IPS DF 19.7 (cell line): ENCODE measurements at regions not wholly inside any gene's neighbourhood (a gene's known extent, or its start where the extent isn't known, plus 50 kb on each side); places are given as distances from the start of the nearest gene placed in this dataset.
A peak's percentile ranks its signal among the peaks of the same experiment; 100 is the strongest.
"Not testable (repeated sequence)": the region's sequence is repeated elsewhere in the genome, so short reads cannot be mapped to it uniquely, and the experiment has no call there.

Source experiments
- DNase-seq: peaks from one replicate; pipeline ENCODE4 v3.0.0-alpha.2; 2013; ENCODE audit warnings: low read depth, low spot score

DNA sequence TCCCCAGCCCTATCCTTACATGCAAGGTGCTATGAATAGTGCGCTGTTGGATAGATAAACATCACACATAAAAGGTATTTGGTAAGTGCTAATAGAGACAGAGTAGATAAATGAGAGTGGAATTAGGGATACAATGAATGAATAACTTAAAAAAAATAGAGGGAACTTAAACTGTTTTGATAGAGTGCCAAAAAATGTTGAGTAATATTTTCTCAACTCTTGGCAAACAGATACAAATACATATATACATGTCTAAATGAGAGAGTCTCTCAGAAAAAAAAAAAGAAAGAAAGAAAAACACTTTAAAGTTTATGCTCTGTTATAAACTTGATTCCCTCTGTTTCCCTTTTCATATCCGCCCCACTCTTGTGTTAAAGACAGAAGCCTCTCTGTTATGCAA lies 667.4 kb downstream of the ROBO2 start:
- DNase-seq: no peak

DNA sequence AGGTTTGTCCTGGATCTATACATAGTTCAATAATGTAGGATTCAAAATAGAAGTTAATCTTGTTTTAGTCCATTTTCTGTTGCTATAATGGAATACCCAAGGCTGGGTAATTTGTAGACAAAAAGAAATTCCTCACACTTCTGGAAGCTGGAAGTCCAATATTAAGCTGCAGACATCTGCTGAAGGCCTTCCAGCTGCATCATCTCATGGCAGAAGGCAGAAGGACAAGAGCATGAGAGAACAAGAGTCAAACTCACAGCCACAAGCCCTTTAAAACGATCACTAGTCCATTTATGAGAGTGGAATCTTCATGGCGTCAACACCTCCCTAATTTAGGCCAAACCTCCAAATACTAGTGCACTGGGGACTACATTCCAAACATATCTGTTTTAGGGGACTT lies 669.3 kb downstream of the ROBO2 start:
- DNase-seq: no peak

DNA sequence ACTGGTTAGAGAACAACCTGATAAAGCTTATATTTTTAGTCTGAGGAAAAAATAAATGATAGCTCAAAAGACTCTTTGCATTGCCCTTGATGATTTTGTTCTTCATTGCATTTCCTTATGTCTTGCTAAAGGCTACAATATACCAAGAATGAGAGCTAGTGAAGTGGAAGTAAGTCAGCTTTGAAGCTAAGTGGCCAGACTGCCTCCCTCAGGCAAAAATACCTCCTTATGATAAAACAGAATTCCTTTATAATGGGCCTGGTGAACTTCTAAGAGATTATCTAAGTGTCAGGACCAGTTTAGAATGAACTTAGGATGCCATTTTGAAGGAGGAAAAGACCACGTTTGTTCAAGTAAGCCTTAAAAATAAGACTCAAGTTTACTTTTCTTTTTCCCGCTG lies 678.4 kb downstream of the ROBO2 start:
- no peak for DNase-seq

DNA sequence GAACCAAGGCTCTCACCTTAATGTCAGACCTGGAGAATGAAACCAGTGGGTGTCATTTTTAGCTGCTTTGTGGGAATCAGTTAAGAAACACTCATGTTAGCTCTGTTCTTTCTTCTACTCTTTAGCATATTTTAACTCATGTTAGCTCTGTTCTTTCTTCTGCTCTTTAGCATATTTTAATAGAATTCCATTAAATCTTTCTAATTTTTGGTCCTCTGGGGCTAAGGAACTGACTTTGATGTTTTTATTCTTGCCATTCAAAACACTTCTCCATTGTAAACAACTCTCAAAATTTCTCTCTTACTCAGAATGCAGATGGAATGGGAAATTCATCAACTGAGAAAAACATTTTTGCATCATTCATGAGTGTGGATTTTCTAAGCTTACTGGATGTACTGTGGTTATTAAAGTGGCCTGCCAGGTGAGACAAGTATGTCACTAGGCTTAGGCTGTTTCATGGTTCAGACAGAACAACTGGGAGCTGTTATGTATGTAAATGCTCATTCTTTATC lies 680.6 kb downstream of the ROBO2 start:
- no peak for DNase-seq

DNA sequence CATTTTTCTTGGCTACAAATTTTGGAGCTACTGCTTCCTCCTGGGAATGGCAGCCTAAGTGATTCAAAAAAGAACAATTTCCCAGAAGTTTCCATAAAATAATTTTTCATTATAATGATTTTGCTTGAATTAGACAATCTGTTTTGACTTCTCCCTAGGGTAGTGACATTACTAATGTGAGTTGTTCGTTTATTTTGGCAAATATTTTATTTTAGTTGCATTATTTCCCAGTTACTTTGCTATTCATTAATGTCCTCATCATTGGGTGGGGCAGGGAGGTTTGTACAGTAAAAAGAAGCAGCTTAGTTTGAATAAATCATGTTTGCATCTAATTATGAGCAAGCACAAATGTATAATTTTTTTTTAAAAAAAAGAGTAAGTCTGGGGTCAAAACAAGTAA lies 686.6 kb downstream of the ROBO2 start:
- DNase-seq: no peak

DNA sequence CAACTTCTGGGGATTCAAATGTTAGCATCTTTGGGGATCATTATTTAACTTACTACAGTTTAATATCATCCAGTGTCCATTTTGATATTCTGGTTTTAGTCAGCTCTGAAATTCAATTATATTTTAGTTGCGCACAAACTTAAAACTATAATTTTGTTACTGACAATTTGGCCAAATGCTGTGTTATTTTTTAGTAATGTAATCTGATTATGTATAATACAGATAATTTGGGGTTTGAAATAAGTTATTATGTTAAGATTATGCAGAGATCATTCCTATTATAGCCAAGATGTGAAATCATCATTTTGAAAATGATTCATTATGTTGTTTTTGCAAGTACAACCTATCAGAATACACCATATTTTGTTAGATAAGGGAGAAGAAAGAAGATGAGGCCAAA lies 706.1 kb downstream of the ROBO2 start:
- DNase-seq: no peak

DNA sequence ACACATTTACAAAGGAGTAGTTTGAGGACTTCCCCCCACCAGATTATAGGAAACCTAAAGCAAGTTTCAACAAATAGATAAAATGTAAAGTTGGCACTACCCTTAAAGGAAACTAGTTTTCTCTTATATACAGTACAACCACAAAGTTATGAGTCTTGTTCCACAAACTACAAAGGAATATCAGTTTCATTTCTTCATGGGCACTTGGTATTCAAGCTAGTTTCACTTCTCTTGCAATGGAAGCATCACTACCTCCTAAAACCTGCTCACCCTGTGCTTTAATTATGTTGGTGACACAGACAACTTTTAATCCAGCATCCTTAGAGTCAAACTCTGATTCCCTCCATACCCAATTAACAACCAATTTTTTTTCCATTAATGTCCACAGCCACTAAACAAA lies 707.0 kb downstream of the ROBO2 start:
- no peak for DNase-seq

DNA sequence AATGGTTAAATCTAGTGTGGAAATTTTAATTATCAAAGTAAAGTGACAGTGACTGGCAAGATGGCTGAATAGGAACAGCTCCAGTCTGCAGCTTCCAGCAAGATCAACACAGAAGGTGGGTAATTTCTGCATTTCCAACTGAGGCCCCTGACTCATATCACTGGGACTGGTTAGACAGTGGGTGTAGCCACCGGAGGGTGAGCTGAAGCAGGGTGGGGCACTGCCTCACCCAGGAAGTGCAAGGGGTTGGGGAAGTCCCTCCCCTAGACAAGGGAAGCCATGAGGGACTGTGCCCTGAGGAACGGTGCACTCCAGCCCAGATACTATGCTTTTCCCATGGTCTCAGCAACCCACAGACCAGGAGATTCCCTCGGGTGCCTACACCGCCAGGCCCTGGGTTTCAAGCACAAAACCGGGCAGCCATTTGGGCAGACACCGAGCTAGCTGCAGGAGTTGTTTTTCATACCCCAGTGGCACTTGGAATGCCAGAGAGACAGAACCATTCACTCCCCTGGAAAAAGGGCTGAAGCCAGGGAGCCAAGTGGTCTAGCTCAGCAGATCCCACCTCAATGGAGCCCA lies 716.6 kb downstream of the ROBO2 start:
- not testable (repeated sequence) for DNase-seq

DNA sequence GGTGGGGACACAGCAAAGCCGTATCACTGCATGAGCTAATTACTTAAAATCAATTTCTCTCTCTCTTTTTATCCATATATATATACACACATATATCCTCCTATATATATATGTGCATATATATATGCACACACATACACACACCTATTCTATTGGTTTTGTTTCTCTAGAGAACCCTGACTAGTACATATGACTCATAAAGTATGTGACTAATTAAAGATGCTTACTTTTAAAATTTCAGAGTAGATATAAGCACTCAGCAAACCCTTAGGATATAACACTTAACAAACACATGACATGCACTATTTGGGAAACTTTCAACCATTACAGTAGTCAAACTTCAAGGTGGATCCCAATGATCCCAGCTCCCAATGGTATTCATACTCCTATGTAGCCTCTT lies 732.6 kb downstream of the ROBO2 start:
- no peak for DNase-seq

DNA sequence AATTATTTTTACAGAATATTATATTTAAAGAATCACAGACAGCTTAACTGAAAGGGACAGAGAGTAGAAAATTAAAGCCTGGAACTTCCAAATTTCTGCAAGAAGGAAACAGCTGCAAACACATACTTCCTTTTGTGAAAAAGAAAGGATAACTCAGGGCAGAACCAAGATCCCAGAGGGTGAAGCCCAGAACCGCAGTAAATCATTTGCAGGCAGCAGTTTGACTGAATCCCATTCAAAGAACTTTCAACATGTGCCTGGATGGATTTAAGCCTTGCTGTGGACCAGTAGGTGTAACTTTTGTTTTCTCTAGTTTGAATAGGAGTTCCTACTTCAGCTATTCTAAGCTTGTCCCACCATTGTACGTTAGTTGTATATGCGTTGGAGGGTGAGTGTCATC lies 733.2 kb downstream of the ROBO2 start:
- DNase-seq: no peak

DNA sequence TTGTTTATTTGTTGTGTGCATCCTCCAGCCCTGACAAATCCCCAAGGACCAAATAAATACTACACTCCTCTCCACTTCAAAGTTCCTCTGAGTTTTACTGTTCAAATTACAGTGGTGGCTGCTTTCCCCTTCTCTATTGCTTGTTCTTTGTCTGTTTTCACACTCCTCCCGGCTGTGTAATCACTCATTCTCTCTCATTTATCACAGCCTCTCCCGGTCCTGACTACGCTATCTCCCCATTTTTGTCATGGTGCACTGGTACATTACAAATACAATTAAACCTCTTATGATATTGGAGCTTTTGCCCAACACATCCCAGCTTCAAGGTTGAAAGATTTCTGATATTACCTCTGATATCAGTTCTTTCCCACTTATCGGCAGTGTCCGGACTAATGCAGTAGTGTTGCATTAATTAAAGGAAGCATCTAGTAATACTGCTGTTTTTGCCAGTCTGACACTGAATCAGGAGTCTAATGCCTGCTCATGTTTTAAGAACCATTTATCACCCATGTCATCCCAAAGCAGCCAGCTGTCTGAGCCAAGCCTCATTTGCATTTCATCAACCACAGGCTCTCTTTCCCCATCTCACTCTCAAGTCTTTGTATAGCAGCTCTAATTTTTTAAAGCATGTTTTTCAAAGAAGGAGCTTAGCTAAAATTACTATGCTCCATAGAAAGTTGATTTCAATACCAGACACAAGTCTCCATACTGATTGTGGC lies 740.5 kb downstream of the ROBO2 start:
- DNase-seq: no peak

DNA sequence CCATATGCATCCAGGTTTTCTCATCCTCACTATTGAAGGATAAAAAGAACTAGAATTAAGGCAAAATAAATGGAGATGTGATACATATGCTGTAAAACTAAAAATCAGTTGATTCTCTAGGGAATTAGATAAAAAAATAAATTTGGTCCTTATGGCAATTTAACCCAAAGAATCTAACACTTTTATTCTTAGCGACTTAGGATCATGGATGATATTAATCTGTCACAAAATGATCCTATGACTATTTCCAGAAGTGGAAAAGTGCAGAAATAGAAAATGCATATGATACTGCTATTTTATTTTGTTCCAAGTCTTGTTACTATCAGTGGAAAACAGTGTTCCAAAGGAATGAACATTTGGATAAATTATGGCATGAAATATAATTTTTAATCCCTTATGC lies 746.3 kb downstream of the ROBO2 start:
- no peak for DNase-seq

DNA sequence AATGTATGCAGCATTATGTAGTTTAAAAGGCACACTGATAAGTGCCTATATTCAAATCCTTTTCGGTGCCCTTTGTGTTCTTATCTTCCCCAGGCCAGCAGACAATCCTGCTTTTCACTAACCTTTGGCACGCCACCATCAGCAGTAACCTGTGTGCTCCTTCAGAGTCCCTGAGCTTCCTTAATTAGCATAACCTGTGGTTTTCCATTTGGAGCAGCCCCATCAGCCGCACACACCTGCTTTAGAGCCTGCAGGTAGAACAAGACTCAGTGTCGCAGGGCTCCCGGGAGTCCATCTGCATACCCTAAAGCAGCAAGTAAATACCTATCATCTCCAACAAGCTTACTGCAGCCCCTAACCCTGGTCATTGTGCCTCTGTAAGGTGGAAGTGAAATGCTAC lies 755.1 kb downstream of the ROBO2 start:
- DNase-seq: peak; percentile 86

DNA sequence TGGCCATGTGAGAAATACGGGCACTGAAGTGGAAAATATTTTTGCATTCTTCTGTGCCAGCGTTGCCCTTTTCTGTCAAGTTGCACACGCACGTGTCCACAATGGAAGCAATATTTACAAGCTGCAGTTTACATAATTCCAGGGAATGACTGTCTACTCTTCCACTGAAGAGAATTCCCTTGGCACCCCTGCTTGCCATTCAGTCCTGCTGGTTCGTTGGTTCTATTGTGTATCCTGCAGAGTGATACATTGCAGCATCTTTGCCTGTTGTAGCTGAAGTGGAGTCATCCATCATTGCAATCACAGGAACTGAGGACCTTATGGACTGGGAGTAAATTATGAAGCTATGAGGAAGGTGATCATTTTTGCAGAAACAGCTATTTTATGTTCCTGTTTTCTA lies 759.4 kb downstream of the ROBO2 start:
- DNase-seq: no peak

DNA sequence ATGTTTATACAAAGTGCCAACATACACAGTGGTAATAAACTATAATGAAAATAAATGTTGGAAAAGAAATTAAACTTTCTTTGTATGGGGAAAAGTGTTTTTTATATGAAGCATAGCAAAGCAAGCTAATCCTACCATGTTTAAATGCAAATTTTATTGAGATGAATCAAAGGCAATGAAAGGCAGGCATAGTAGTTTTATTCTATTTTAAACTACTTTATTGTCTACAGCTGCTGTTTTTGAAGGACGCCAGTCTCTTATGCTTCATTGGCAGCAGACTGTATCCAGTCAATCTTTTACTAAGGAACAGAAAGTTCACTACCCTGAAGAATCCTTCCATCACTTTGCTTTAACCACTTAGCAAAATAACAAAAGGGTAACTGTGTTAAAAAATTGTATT lies 761.0 kb downstream of the ROBO2 start:
- no peak for DNase-seq

DNA sequence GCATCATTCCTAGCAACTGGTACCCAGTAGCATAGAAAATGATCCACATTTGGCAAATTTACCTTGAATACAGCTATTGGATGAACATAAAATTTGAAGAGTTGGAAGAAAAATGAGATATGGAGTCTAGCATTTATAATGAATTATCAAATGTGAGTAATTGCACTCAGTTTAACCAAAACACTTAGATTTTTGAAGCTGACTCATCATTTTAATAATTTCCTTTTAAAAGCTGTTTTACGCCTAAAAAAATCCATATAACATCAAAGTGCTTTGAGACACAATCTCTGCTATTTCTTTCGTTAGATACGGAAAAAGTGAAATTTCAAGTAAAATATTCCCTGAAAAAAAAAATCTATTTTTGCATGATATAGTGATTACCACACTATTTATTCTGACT lies 767.4 kb downstream of the ROBO2 start:
- no peak for DNase-seq

DNA sequence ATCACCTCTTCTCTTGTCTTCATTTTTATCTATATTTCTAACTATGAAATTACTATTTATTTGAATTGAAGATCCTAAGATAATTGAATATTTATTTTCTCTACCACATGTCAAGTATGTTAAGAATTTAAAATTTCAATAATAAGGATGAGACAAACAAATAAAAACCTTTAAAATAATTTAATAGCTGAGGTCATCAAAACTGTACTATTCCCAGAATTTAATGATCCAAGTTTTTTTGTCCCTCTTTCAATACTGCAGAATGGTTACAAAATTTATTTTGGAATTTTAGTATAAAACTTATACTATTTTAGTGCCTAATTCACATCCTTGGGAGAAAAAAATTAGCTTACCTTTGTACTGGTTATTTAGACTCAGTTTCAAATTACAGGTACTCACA lies 774.9 kb downstream of the ROBO2 start:
- DNase-seq: no peak

DNA sequence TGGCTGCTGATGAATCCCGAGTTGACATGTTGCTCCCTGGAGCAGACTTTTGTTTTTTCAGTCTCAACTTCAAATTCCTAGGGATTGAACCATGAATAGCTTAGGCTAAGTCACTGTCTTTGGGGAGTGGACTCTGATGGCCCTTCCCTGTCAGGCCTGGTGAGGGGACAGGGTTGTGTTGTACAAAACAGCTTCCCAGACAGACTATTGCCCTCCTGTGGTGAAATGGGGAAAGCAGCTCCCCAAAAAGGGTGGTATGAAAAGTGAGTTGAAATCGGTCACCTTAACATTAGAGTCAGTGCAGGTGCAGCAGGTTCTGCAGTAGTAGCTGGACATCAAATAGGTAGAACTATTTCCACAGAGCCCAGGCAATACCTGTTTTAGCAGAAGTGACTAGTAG lies 775.6 kb downstream of the ROBO2 start:
- peak; percentile 17 for DNase-seq

DNA sequence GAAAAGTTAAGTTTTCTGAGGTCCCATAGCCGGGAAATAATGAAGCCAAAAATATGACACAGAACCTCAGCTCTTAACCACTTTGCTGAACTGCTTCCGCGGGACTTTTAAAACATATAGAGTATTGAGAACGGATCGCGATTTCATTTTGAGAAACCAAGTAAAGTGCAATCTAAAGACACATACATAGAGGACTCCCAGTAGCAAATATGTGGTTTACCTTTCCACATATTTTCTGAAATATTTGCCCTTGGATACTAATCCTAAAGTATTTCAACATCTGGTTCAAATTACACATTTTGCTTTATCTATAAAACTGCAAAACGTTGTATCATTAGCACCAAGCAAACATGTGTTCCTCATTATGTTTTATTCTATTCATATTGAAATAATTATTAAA lies 776.5 kb downstream of the ROBO2 start:
- no peak for DNase-seq

DNA sequence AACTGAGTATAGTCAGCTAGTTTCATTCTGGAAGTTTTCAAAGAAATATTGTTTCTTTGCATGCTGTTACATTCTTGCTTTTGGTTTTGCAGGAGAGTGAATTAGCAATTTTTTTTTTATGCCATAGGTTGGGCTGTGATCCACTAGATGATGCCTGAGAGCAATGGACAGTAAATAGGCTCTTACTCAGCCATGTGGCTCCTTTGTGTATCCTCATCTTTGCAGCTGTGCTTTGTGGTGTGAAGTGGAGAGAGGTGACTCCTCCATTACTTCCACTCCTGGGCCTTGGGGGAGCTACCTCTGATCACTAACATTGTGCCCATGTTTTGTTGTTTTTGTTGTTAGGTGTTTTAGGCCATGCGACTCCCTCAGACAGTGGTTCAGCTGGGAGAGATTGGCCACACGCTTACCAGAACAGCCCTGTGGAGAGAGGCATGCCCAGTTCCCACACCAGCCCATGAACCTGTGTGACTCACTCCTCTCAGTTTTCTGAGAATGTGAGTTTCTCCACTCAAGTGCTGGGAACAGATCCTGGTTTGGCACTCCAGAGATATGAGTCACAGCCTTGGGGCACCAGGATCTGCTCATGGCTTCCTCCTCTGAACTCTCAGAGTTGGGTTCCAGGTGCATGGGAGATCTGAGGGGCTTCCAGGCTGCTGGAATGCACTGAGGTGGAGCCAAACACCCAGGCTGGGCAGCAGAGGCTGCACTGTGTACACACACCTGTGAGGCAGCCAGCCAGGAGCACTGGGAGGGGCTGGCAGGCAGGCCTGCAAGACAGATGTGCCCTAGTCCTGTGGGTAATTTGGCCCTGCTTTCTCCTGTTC lies 785.3 kb downstream of the ROBO2 start:
- DNase-seq: no peak

DNA sequence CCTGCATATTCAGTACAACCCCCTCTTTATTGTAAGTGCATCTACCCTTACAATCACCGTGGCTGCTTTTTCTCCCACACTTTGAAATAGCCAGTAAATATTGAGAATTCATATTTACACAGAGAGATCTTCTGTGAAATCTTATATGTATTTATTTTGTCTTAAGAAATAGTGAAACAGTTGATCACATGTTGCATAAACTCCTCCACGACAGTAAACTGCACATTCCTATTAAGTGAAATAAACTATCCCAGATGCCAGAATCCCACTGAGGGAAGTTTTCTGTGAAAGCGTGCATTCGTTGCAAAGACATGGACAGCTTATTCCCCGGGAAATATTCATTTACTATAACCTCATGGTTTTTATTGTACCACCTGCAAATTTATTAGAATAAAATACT lies 796.0 kb downstream of the ROBO2 start:
- DNase-seq: no peak

DNA sequence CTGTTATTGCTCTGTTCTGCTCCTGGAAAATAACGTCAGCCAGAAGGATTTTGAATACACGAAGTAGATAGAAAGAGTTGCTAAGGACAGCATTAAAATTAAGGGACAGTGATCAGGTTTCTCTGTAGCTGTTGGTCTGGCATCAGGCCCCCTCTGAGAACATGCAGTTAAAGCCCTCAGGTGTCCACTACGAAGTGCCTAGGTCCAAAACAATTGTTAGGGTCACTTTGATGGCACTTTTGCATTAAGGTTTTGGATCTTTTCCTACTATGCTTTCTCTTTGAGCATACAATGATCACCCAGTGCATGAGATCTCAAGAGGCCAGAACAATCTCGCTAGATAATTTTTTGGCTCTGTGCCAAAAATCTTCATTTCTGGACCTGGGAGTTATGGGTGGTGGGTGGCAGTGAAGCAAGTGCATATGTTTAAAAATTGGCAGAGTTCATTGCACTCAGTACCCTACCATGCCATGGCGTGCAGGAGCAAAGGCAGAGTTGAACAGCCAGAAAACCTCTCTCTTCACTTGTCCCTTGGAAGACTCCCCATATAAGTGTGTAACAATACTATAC lies 797.6 kb downstream of the ROBO2 start:
- DNase-seq: no peak
